Esophagus squamous epithelium (tissue), 4 donors: ENCODE measurements at regions not wholly inside any gene's neighbourhood (a gene's known extent, or its start where the extent isn't known, plus 50 kb on each side); places are given as distances from the start of the nearest gene placed in this dataset.

Source experiments
- POLR2A ChIP-seq, 4 donors: fragments of 450-650 bp; IDR thresholded peaks; one replicate each; pipeline ENCODE4 v1.6.1; 2017; ENCODE audit warnings: antibody characterized with exemption in 4 of 4, mild to moderate bottlenecking in 4 of 4, moderate library complexity in 3 of 4
- TF ChIP-seq, protein P1 (sequence below), 6 experiments: fragments of 450-650 bp in 4 of 6; fragments of 200-600 bp in 2 of 6; sonication (generic) in 2 of 6; IDR thresholded peaks; one replicate each; pipeline ENCODE4 v1.5.1; 2016 to 2019; ENCODE audit warnings: antibody characterized with exemption in 6 of 6, mild to moderate bottlenecking in 4 of 6, moderate library complexity in 4 of 6

DNA sequence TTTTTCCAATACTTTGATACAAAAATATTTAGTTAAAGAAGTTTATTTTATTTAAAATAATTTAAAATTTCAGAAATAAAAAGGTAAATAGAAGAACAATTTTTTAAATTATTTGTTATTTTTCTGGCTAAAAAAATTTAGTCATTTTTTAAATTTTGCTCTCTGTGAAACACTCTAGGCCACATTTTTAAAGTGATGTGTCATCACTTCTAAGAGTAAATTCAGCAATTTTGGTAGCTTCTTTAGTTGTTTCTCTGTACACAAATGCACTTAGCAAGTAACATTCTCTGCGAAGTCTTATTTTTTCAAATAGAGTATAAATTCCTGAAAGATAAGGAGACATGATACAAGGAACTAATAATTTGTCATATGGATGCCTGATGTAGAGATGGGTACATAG lies 760.0 kb upstream of the PRMT6 start:
- TF ChIP-seq POLR2A (IDR thresholded peaks at IDR 0.05), result no peak
- TF ChIP-seq, protein P1, sequence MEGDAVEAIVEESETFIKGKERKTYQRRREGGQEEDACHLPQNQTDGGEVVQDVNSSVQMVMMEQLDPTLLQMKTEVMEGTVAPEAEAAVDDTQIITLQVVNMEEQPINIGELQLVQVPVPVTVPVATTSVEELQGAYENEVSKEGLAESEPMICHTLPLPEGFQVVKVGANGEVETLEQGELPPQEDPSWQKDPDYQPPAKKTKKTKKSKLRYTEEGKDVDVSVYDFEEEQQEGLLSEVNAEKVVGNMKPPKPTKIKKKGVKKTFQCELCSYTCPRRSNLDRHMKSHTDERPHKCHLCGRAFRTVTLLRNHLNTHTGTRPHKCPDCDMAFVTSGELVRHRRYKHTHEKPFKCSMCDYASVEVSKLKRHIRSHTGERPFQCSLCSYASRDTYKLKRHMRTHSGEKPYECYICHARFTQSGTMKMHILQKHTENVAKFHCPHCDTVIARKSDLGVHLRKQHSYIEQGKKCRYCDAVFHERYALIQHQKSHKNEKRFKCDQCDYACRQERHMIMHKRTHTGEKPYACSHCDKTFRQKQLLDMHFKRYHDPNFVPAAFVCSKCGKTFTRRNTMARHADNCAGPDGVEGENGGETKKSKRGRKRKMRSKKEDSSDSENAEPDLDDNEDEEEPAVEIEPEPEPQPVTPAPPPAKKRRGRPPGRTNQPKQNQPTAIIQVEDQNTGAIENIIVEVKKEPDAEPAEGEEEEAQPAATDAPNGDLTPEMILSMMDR (IDR thresholded peaks at IDR 0.05), result no peak
